ENCODE measurements at regions not wholly inside any gene's neighbourhood (a gene's known extent, or its start where the extent isn't known, plus 50 kb on each side); places are given as distances from the start of the nearest gene placed in this dataset.

- Histone ChIP-seq H3K4me3 (ENCODE audit: insufficient read depth, low read length, poor library complexity, severe bottlenecking) (no peak overlapping the region), H3K79me2 (ENCODE audit: insufficient read depth, low read length) (no peaks in the 10 kb centered on the region), H3K4me2 (ENCODE audit: low read depth, low read length, poor library complexity, severe bottlenecking) (no peak overlapping the region), H3K9me3 (ENCODE audit: insufficient read depth, low read length) (no peaks in the 10 kb centered on the region), H3K27me3 (ENCODE audit: low read length) (no peaks in the 10 kb centered on the region), H4K20me1 (ENCODE audit: low read depth, low read length) (no peaks in the 10 kb centered on the region), H3K27ac (ENCODE audit: low read depth, low read length) (no peak overlapping the region), H2AFZ (ENCODE audit: low read depth, low read length, severe bottlenecking) (no peak overlapping the region), H3F3A (ENCODE audit: insufficient read depth) (no peaks in the 10 kb centered on the region), H3K9me2 (replicated peaks; ENCODE audit: insufficient read depth, low read length) (no peaks in the 10 kb centered on the region), H3K36me3 (ENCODE audit: low read length) (no peaks in the 10 kb centered on the region), H3K9ac (ENCODE audit: low read length) (no peak overlapping the region)
- no peak for TF ChIP-seq EZH2phosphoT487 (conservative IDR thresholded peaks at IDR 0.05; ENCODE audit: low read length)
- TF ChIP-seq CTCF (IDR thresholded peaks at IDR 0.05; ENCODE audit: insufficient read depth, low read length, poor library complexity, severe bottlenecking) = no peak
Observed at GRCh38 chr1:96331596-96331995, 390.0 kb upstream of the PTBP2 start.

GRCh38 chr1:96333522-96334235 is 387.9 kb upstream of the PTBP2 start:
- Histone ChIP-seq H3K9ac (ENCODE audit: low read length) (no peak overlapping the region), H2AFZ (ENCODE audit: low read depth, low read length, severe bottlenecking) (no peak overlapping the region), H3F3A (ENCODE audit: insufficient read depth) (no peaks in the 10 kb centered on the region), H3K27me3 (ENCODE audit: low read length) (no peaks in the 10 kb centered on the region), H4K20me1 (ENCODE audit: low read depth, low read length) (no peaks in the 10 kb centered on the region), H3K4me3 (ENCODE audit: insufficient read depth, low read length, poor library complexity, severe bottlenecking) (no peak overlapping the region), H3K27ac (ENCODE audit: low read depth, low read length) (no peak overlapping the region), H3K4me2 (ENCODE audit: low read depth, low read length, poor library complexity, severe bottlenecking) (no peak overlapping the region), H3K9me3 (ENCODE audit: insufficient read depth, low read length) (no peaks in the 10 kb centered on the region), H3K79me2 (ENCODE audit: insufficient read depth, low read length) (no peaks in the 10 kb centered on the region), H3K9me2 (replicated peaks; ENCODE audit: insufficient read depth, low read length) (no peaks in the 10 kb centered on the region), H3K36me3 (ENCODE audit: low read length) (no peaks in the 10 kb centered on the region)
- TF ChIP-seq CTCF (IDR thresholded peaks at IDR 0.05; ENCODE audit: insufficient read depth, low read length, poor library complexity, severe bottlenecking) (no peak), EZH2phosphoT487 (conservative IDR thresholded peaks at IDR 0.05; ENCODE audit: low read length) (no peak)

GRCh38 chr1:96334236-96334557 is 387.4 kb upstream of the PTBP2 start:
- no peaks in the 10 kb centered on the region for H3K36me3 ChIP-seq (ENCODE audit: low read length)
- no peak overlapping the region for H3K27ac ChIP-seq (ENCODE audit: low read depth, low read length)
- H3K79me2 ChIP-seq (ENCODE audit: insufficient read depth, low read length) = no peaks in the 10 kb centered on the region
- H3K4me2 ChIP-seq (ENCODE audit: low read depth, low read length, poor library complexity, severe bottlenecking) = no peak overlapping the region
- H3F3A ChIP-seq (ENCODE audit: insufficient read depth) = no peaks in the 10 kb centered on the region
- H3K9me2 ChIP-seq (replicated peaks; ENCODE audit: insufficient read depth, low read length) = no peaks in the 10 kb centered on the region
- H3K9me3 ChIP-seq (ENCODE audit: insufficient read depth, low read length) = no peaks in the 10 kb centered on the region
- no peaks in the 10 kb centered on the region for H4K20me1 ChIP-seq (ENCODE audit: low read depth, low read length)
- no peak overlapping the region for H3K4me3 ChIP-seq (ENCODE audit: insufficient read depth, low read length, poor library complexity, severe bottlenecking)
- TF ChIP-seq EZH2phosphoT487 (conservative IDR thresholded peaks at IDR 0.05; ENCODE audit: low read length) (no peak), CTCF (IDR thresholded peaks at IDR 0.05; ENCODE audit: insufficient read depth, low read length, poor library complexity, severe bottlenecking) (no peak)
- H2AFZ ChIP-seq (ENCODE audit: low read depth, low read length, severe bottlenecking) = no peak overlapping the region
- no peak overlapping the region for H3K9ac ChIP-seq (ENCODE audit: low read length)
- H3K27me3 ChIP-seq (ENCODE audit: low read length) = no peaks in the 10 kb centered on the region
